OCI-LY3 (cell line): ENCODE measurements at regions not wholly inside any gene's neighbourhood (a gene's known extent, or its start where the extent isn't known, plus 50 kb on each side); places are given as distances from the start of the nearest gene placed in this dataset.
"Not testable (repeated sequence)": the region's sequence is repeated elsewhere in the genome, so short reads cannot be mapped to it uniquely, and the experiment has no call there.

Source experiments
- H2AFZ ChIP-seq: fragments of 200-600, 300-600 bp; shearing (Covaris generic); 2 replicates; pipeline ENCODE4 v1.6.0; 2014; ENCODE audit warnings: antibody characterized with exemption, low read depth, low read length
- H3K27ac ChIP-seq: fragments of 200-600, 300-600 bp; sonication (generic); 2 replicates; pipeline ENCODE4 v1.5.1; 2014; ENCODE audit warnings: mild to moderate bottlenecking, low read length, moderate library complexity, mixed read lengths
- H3K27me3 ChIP-seq: fragments of 200-600, 300-600 bp; sonication (generic); 2 replicates; pipeline ENCODE4 v1.6.1; 2014; ENCODE audit warnings: low read depth, low read length, mixed read lengths
- H3K36me3 ChIP-seq: fragments of 200-600, 300-600 bp; sonication (generic); replicated peaks from 2 replicates; pipeline ENCODE3; 2014; ENCODE audit warnings: low read depth, low read length, mixed read lengths
- H3K4me1 ChIP-seq: fragments of 300-600, 200-600 bp; sonication (generic); 2 replicates; pipeline ENCODE4 v1.6.1; 2014; ENCODE audit warnings: low read length, mixed read lengths
- H3K4me2 ChIP-seq: fragments of 200-600, 300-600 bp; sonication (generic); 2 replicates; pipeline ENCODE4 v1.6.1; 2014; ENCODE audit warnings: low read length, mixed read lengths
- H3K4me3 ChIP-seq: fragments of 300-600, 200-600 bp; sonication (generic); 2 replicates; pipeline ENCODE4 v1.5.1; 2014; ENCODE audit warnings: antibody characterized with exemption, mild to moderate bottlenecking, low read length, moderate library complexity
- H3K79me2 ChIP-seq: fragments of 300-600, 200-600 bp; shearing (Covaris generic); 2 replicates; pipeline ENCODE4 v1.6.1; 2014; ENCODE audit warnings: mild to moderate bottlenecking, low read length, mixed read lengths
- H3K9ac ChIP-seq: fragments of 300-600, 200-600 bp; shearing (Covaris generic); 2 replicates; pipeline ENCODE4 v1.6.0; 2014; ENCODE audit warnings: mild to moderate bottlenecking, low read length, moderate library complexity
- H3K9me3 ChIP-seq: fragments of 200-600, 300-600 bp; shearing (Covaris generic); 2 replicates; pipeline ENCODE4 v1.6.1; 2014; ENCODE audit warnings: low read length, mixed read lengths; ENCODE audit not compliant: insufficient read depth
- H4K20me1 ChIP-seq: fragments of 200-600, 300-600 bp; sonication (generic); 2 replicates; pipeline ENCODE4 v1.6.1; 2016; ENCODE audit warnings: low read length, mixed read lengths; ENCODE audit not compliant: insufficient read depth
- CTCF ChIP-seq: fragments of 200-600, 300-600 bp; sonication (generic); IDR thresholded peaks from 2 replicates; pipeline ENCODE4 v1.5.1; 2014; ENCODE audit warnings: antibody characterized with exemption, low read length, low read depth
- EZH2phosphoT487 ChIP-seq: fragments of 200-600 bp; shearing (Covaris generic); IDR thresholded peaks from 2 replicates; pipeline ENCODE4 v1.6.1; 2018; ENCODE audit warnings: antibody characterized with exemption, mixed run types, low read depth

GRCh38 chr4:170464614-170465197, 374.9 kb upstream of the AADAT start:
- H3K9me3 ChIP-seq, result no peaks in the 10 kb centered on the region
- H3K27me3 ChIP-seq, result no peaks in the 10 kb centered on the region
- no peak overlapping the region for H2AFZ ChIP-seq
- H3K27ac ChIP-seq, result no peak overlapping the region
- no peaks in the 10 kb centered on the region for H3K4me1 ChIP-seq
- no peak overlapping the region for H3K9ac ChIP-seq
- no peak overlapping the region for H3K4me2 ChIP-seq
- TF ChIP-seq EZH2phosphoT487, result no peak
- TF ChIP-seq CTCF, result no peak
- no peak overlapping the region for H3K4me3 ChIP-seq
- H3K36me3 ChIP-seq, result no peaks in the 10 kb centered on the region
- H3K79me2 ChIP-seq, result no peaks in the 10 kb centered on the region
- no peaks in the 10 kb centered on the region for H4K20me1 ChIP-seq

DNA sequence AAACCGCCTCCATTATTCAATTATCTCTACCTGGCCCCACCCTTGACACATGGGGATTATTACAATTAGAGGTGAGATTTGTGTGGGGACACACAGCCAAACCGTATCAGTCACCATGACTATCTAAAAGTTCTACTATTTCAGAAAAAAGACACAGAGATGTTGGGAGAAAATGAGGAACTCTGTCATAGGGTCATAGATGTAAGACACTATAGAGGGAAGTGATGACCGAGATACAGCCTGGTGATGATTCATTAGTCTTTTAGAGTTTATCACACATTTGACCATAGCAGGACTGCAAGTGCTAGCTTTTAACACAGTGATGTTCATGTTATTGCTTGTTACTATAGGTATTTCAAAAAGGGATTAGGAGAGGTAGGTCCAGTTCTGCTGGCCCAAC, 357.0 kb upstream of the AADAT start:
- no peaks in the 10 kb centered on the region for H3K27me3 ChIP-seq
- H3K79me2 ChIP-seq, result no peaks in the 10 kb centered on the region
- no peaks in the 10 kb centered on the region for H3K4me1 ChIP-seq
- no peak overlapping the region; the same call in 1 of the 2 replicates for H2AFZ ChIP-seq
- no peak overlapping the region for H3K4me2 ChIP-seq
- H3K36me3 ChIP-seq, result no peaks in the 10 kb centered on the region
- H3K9ac ChIP-seq, result no peak overlapping the region
- H3K9me3 ChIP-seq, result no peaks in the 10 kb centered on the region
- H4K20me1 ChIP-seq, result no peaks in the 10 kb centered on the region
- no peak overlapping the region for H3K27ac ChIP-seq
- no peak overlapping the region for H3K4me3 ChIP-seq
- TF ChIP-seq EZH2phosphoT487 (no peak), CTCF (no peak)

GRCh38 chr4:170441146-170441545, 351.4 kb upstream of the AADAT start:
- not testable (repeated sequence) for H3K4me2 ChIP-seq, H2AFZ ChIP-seq, H3K36me3 ChIP-seq, H3K27me3 ChIP-seq, H3K9ac ChIP-seq, H3K4me1 ChIP-seq, H3K9me3 ChIP-seq, H4K20me1 ChIP-seq, H3K27ac ChIP-seq, H3K4me3 ChIP-seq, H3K79me2 ChIP-seq

GRCh38 chr4:170428929-170429328, 339.2 kb upstream of the AADAT start:
- H3K4me1 ChIP-seq, result no peaks in the 10 kb centered on the region
- no peak overlapping the region for H2AFZ ChIP-seq
- no peaks in the 10 kb centered on the region for H3K79me2 ChIP-seq
- H3K36me3 ChIP-seq, result no peaks in the 10 kb centered on the region
- no peaks in the 10 kb centered on the region for H4K20me1 ChIP-seq
- no peak overlapping the region for H3K4me2 ChIP-seq
- no peak overlapping the region for H3K27ac ChIP-seq
- no peaks in the 10 kb centered on the region for H3K27me3 ChIP-seq
- no peak for TF ChIP-seq CTCF
- no peak for TF ChIP-seq EZH2phosphoT487
- no peak overlapping the region for H3K9ac ChIP-seq
- H3K9me3 ChIP-seq, result no peaks in the 10 kb centered on the region
- H3K4me3 ChIP-seq, result no peak overlapping the region
